Left lung (tissue), 4 donors: ENCODE measurements at regions not wholly inside any gene's neighbourhood (a gene's known extent, or its start where the extent isn't known, plus 50 kb on each side); places are given as distances from the start of the nearest gene placed in this dataset.
"Not testable (repeated sequence)": the region's sequence is repeated elsewhere in the genome, so short reads cannot be mapped to it uniquely, and the experiment has no call there.

Source experiments
- ATAC-seq: fragments of 200-7000 bp; cut with Tn5 transposase; one replicate; pipeline ENCODE4 v1.9.1; 2020; ENCODE audit warnings: moderate library complexity
- DNase-seq, 4 donors: peaks; one replicate each; pipeline ENCODE4 v3.0.0-alpha.2; 2013 to 2020
- H3K27ac ChIP-seq, 2 donors: fragments of 200-600 bp; sonication (generic) in 1 of 2; one replicate each; pipeline versions ENCODE4 v1.5.0 to v1.8.0; 2020 to 2021
- H3K27me3 ChIP-seq, 2 donors: fragments of 200-600 bp; sonication (generic) in 1 of 2; one replicate each; pipeline versions ENCODE4 v1.5.0 to v1.8.0; 2020 to 2021
- H3K36me3 ChIP-seq, 2 donors: fragments of 200-600 bp; sonication (generic) in 1 of 2; one replicate each; pipeline versions ENCODE4 v1.5.0 to v1.8.0; 2020 to 2021
- H3K4me1 ChIP-seq, 2 donors: fragments of 200-600 bp; one replicate each; pipeline ENCODE4 v1.8.0; 2021
- H3K4me3 ChIP-seq, 2 donors: fragments of 200-600 bp; sonication (generic) in 1 of 2; one replicate each; pipeline versions ENCODE4 v1.5.0 to v1.8.0; 2020 to 2021; ENCODE audit warnings: mild to moderate bottlenecking in 1 of 2
- H3K9me3 ChIP-seq, 2 donors: fragments of 200-600 bp; sonication (generic) in 1 of 2; one replicate each; pipeline versions ENCODE4 v1.5.0 to v1.8.0; 2020 to 2021
- intact Hi-C, 2 donors: fragments of 100-400 bp; cut with DNase I; formaldehyde crosslinking; loops; one replicate each; pipeline versions ENCODE4 v1.11.2 to v1.14.2; 2022
- TF ChIP-seq, protein P1 (sequence below), 2 donors: fragments of 200-600 bp; sonication (generic) in 1 of 2; IDR thresholded peaks; one replicate each; pipeline versions ENCODE4 v1.5.0 to v1.8.0; 2021; ENCODE audit warnings: antibody characterized with exemption in 2 of 2
- donor health status: DM: no; HTN: yes; CAD: no.
- donor health status: DM: no; HTN: no; CAD: no.

- Histone ChIP-seq H3K27me3 (no peaks in the 10 kb centered on the region), H3K4me1 (no peaks in the 10 kb centered on the region), H3K9me3 (peaks cover 0 to 3% of the 10 kb centered on the region in 2 donors), H3K4me3 (no peak overlapping the region), H3K27ac (no peak overlapping the region), H3K36me3 (no peaks in the 10 kb centered on the region)
- intact Hi-C loops, result no loop called here
- no peak for DNase-seq
- ATAC-seq, result no peak
- TF ChIP-seq, protein P1, sequence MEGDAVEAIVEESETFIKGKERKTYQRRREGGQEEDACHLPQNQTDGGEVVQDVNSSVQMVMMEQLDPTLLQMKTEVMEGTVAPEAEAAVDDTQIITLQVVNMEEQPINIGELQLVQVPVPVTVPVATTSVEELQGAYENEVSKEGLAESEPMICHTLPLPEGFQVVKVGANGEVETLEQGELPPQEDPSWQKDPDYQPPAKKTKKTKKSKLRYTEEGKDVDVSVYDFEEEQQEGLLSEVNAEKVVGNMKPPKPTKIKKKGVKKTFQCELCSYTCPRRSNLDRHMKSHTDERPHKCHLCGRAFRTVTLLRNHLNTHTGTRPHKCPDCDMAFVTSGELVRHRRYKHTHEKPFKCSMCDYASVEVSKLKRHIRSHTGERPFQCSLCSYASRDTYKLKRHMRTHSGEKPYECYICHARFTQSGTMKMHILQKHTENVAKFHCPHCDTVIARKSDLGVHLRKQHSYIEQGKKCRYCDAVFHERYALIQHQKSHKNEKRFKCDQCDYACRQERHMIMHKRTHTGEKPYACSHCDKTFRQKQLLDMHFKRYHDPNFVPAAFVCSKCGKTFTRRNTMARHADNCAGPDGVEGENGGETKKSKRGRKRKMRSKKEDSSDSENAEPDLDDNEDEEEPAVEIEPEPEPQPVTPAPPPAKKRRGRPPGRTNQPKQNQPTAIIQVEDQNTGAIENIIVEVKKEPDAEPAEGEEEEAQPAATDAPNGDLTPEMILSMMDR (IDR thresholded peaks at IDR 0.05), result no peak
Observed at GRCh38 chr1:189312499-189312898, 1165.2 kb downstream of the BRINP3 start.

- H3K4me3 ChIP-seq, result no peak overlapping the region
- peaks cover 0 to 3% of the 10 kb centered on the region in 2 donors for H3K9me3 ChIP-seq
- no peaks in the 10 kb centered on the region for H3K36me3 ChIP-seq
- ATAC-seq (peak; percentile 37), DNase-seq (peak in 1 of 4 donors; percentile 3)
- H3K27ac ChIP-seq, result no peak overlapping the region
- TF ChIP-seq, protein P1 (IDR thresholded peaks at IDR 0.05), result no peak
- no peaks in the 10 kb centered on the region for H3K27me3 ChIP-seq
- intact Hi-C loops, result no loop called here
- H3K4me1 ChIP-seq, result no peaks in the 10 kb centered on the region
Observed at GRCh38 chr1:189313488-189313887, 1164.2 kb downstream of the BRINP3 start.

DNA sequence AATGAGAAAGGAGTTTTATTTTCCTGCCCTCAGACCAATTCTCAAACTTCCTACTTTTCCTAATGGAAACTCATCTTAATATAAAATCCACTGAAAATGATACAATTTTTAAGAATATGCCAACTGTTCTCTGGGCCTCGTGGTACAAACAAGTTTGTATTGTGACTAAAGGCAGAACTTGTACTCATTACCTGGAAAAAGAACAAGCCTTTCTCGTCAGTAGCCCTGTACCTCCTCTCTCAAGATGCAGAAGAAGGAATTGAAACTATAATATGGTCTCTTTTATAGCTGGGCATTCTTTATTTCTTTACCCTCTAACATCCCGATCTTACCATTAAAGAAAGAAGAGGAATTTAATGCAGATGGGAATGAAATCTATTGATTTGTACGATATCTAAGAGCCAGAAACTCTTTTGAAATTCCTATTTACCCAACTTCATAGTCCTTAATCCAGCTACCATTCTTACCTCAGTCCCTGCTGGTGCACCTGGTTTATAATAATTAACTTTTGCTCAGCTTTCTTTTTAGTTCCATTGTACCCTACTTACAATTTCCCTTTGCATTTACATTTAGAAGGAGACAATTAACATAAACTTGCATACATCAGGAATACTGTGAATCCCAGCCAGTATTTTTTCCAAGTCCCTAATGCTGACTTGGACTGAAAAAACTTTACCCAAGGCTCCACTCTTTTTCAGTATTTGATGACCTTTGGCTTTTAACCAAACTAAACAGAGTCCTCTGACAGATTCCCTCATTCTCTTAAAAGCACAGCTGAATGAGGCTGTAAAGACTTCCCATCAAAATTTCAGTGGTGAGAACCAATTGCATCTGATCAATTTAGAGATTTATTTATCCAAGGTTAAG is 1162.4 kb downstream of the BRINP3 start:
- intact Hi-C loops, result no loop called here
- DNase-seq (no peak), ATAC-seq (no peak)

DNA sequence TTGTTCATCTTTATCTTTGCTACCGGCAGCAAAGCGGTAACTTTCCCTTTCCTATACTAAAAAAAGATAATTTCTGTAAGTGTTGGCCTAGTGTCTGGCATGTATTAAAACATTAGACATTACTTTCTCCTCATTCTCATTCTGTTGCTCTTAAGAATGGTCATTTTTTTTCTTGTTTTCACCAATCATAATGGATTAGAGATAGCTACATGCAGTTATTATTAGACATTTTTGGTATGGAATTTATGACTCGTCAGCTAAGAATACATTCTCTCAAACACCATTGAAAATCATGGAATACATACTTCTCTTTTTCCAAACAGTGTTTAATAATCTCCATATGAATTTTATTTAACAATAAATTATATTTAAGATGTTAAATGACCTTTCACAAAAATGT is 1154.6 kb downstream of the BRINP3 start:
- peaks cover 0 to 18% of the 10 kb centered on the region in 2 donors for H3K9me3 ChIP-seq
- intact Hi-C loops, result no loop called here
- no peak overlapping the region for H3K4me3 ChIP-seq
- no peaks in the 10 kb centered on the region for H3K4me1 ChIP-seq
- no peak for ATAC-seq
- H3K27ac ChIP-seq, result no peak overlapping the region
- H3K36me3 ChIP-seq, result no peaks in the 10 kb centered on the region
- no peaks in the 10 kb centered on the region for H3K27me3 ChIP-seq
- DNase-seq, result no peak
- TF ChIP-seq, protein P1 (IDR thresholded peaks at IDR 0.05), result no peak

More for the DNA sequence above, 1162.4 kb downstream of the BRINP3 start:
- Histone ChIP-seq H3K27ac (no peak overlapping the region), H3K27me3 (no peaks in the 10 kb centered on the region), H3K4me3 (no peak overlapping the region), H3K9me3 (peaks cover 0 to 9% of the 10 kb centered on the region in 2 donors), H3K36me3 (no peaks in the 10 kb centered on the region), H3K4me1 (no peaks in the 10 kb centered on the region)
- TF ChIP-seq, protein P1 (IDR thresholded peaks at IDR 0.05), result no peak

DNA sequence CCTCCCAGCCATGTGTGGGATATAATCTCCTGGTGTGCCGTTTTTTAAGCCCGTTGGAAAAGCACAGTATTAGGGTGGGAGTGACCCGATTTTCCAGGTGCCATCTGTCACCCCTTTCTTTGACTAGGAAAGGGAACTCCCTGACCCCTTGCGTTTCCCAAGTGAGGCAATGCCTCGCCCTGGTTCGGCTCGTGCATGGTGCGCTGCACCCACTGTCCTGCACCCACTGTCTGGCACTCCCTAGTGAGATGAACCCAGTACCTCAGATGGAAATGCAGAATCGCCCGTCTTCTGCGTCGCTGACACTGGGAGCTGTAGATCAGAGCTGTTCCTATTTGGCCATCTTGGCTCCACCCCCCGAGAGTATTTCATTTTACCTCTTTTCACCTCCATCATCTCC is 1146.6 kb downstream of the BRINP3 start:
- H3K4me1 ChIP-seq, H3K27me3 ChIP-seq, H3K27ac ChIP-seq, ATAC-seq, H3K4me3 ChIP-seq, intact Hi-C loops, DNase-seq, H3K36me3 ChIP-seq: not testable (repeated sequence)
- H3K9me3 ChIP-seq, result peaks cover 0 to 31% of the 10 kb centered on the region in 2 donors
